Cardiac fibroblast (primary cell): ENCODE measurements at regions not wholly inside any gene's neighbourhood (a gene's known extent, or its start where the extent isn't known, plus 50 kb on each side); places are given as distances from the start of the nearest gene placed in this dataset.

Experiments used
- DNase-seq, 2 donors: peaks; one replicate each; pipeline versions ENCODE4 v3.0.0 to v3.0.0-alpha.2; 2010; ENCODE audit warnings: low read depth in 2 of 2
- H3K4me3 ChIP-seq, 2 donors: replicated peaks in 1 of 2; 1 replicate in 1 of 2; 2 replicates in 1 of 2; pipeline ENCODE4 v1.5.1; 2011; ENCODE audit warnings: low read depth in 2 of 2, low read length in 2 of 2, mild to moderate bottlenecking in 2 of 2, moderate library complexity in 1 of 2
- CTCF ChIP-seq: IDR thresholded peaks from one replicate; pipeline ENCODE4 v1.5.1; 2011; ENCODE audit warnings: low read depth, mild to moderate bottlenecking, low read length, inconsistent platforms

DNA sequence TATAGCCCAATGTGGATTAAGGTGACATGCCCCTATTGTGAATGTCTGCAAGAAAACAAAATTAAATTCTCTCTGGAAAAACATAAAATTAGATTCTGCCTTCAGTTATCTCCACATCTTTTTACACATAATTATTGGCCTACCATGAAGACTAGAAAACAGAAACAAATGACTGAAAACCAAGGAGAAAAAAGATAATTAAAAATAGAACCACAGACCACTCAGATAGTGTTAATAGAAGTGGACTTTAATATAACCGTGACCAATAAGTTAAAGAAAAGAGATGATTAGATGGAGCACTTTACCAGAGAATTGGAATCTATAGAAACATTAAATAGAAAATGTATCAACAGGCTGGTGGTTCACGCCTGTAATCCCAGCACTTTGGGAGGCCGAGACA, 445.7 kb downstream of the EPM2A start:
- no peak overlapping the region for H3K4me3 ChIP-seq
- no peak for TF ChIP-seq CTCF
- DNase-seq, result no peak

GRCh38 chr6:145290122-145290521, 445.2 kb downstream of the EPM2A start:
- no peak for TF ChIP-seq CTCF
- no peak overlapping the region for H3K4me3 ChIP-seq
- no peak for DNase-seq

GRCh38 chr6:145292066-145292465, 443.3 kb downstream of the EPM2A start:
- H3K4me3 ChIP-seq, result no peak overlapping the region
- DNase-seq, result no peak
- TF ChIP-seq CTCF, result no peak

GRCh38 chr6:145294942-145295341, 440.4 kb downstream of the EPM2A start:
- no peak for DNase-seq
- no peak for TF ChIP-seq CTCF
- H3K4me3 ChIP-seq, result no peak overlapping the region

GRCh38 chr6:145295746-145296145, 439.6 kb downstream of the EPM2A start:
- DNase-seq, result no peak
- H3K4me3 ChIP-seq, result no peak overlapping the region
- TF ChIP-seq CTCF, result no peak

- no peak for TF ChIP-seq CTCF
- H3K4me3 ChIP-seq, result no peak overlapping the region
- DNase-seq, result no peak
Observed at GRCh38 chr6:145305670-145306069, 429.6 kb downstream of the EPM2A start.

- no peak overlapping the region for H3K4me3 ChIP-seq
- no peak for TF ChIP-seq CTCF
- no peak for DNase-seq
Observed at GRCh38 chr6:145306489-145306888, 428.8 kb downstream of the EPM2A start.
